ENCODE measurements at regions not wholly inside any gene's neighbourhood (a gene's known extent, or its start where the extent isn't known, plus 50 kb on each side); places are given as distances from the start of the nearest gene placed in this dataset.
"Not testable (repeated sequence)": the region's sequence is repeated elsewhere in the genome, so short reads cannot be mapped to it uniquely, and the experiment has no call there.

- no peak for DNase-seq
Observed at GRCh38 chr1:98575955-98576354, 85.6 kb upstream of the SNX7 start.

GRCh38 chr1:98565951-98566350, 95.6 kb upstream of the SNX7 start:
- DNase-seq: no peak

- DNase-seq: no peak
Observed at GRCh38 chr1:98559291-98559690, 102.2 kb upstream of the SNX7 start.

GRCh38 chr1:98557895-98558294, 103.6 kb upstream of the SNX7 start:
- no peak for DNase-seq

GRCh38 chr1:98556521-98557158, 104.9 kb upstream of the SNX7 start:
- DNase-seq: no peak

GRCh38 chr1:98555814-98556213, 105.7 kb upstream of the SNX7 start:
- no peak for DNase-seq

GRCh38 chr1:98552576-98553074, 108.9 kb upstream of the SNX7 start:
- not testable (repeated sequence) for DNase-seq

- no peak for DNase-seq
Observed at GRCh38 chr1:98550076-98550475, 111.4 kb upstream of the SNX7 start.

- no peak for DNase-seq
Observed at GRCh38 chr1:98546319-98546718, 115.2 kb upstream of the SNX7 start.

- no peak for DNase-seq
Observed at GRCh38 chr1:98538106-98538505, 123.4 kb upstream of the SNX7 start.

GRCh38 chr1:98523256-98523655, 138.3 kb upstream of the SNX7 start:
- no peak for DNase-seq

- DNase-seq: no peak
Observed at GRCh38 chr1:98516306-98516705, 145.2 kb upstream of the SNX7 start.

- no peak for DNase-seq
Observed at GRCh38 chr1:98515744-98516143, 145.8 kb upstream of the SNX7 start.

GRCh38 chr1:98512216-98512615, 149.3 kb upstream of the SNX7 start:
- not testable (repeated sequence) for DNase-seq

GRCh38 chr1:98503771-98504170, 157.8 kb upstream of the SNX7 start:
- DNase-seq: no peak

- DNase-seq: no peak
Observed at GRCh38 chr1:98502937-98503336, 158.6 kb upstream of the SNX7 start.

GRCh38 chr1:98500324-98500723, 161.2 kb upstream of the SNX7 start:
- no peak for DNase-seq

GRCh38 chr1:98498651-98499050, 162.9 kb upstream of the SNX7 start:
- no peak for DNase-seq

- DNase-seq: no peak
Observed at GRCh38 chr1:98497497-98497896, 164.0 kb upstream of the SNX7 start.

GRCh38 chr1:98496256-98496995, 165.1 kb upstream of the SNX7 start:
- DNase-seq: no peak

- DNase-seq: no peak
Observed at GRCh38 chr1:98493469-98493868, 168.1 kb upstream of the SNX7 start.

GRCh38 chr1:98490099-98490498, 171.4 kb upstream of the SNX7 start:
- DNase-seq: no peak

- no peak for DNase-seq
Observed at GRCh38 chr1:98487620-98488019, 173.9 kb upstream of the SNX7 start.

- no peak for DNase-seq
Observed at GRCh38 chr1:98482611-98483010, 178.9 kb upstream of the SNX7 start.

- no peak for DNase-seq
Observed at GRCh38 chr1:98480271-98480670, 181.2 kb upstream of the SNX7 start.
